ENCODE measurements at regions not wholly inside any gene's neighbourhood (a gene's known extent, or its start where the extent isn't known, plus 50 kb on each side); places are given as distances from the start of the nearest gene placed in this dataset.

DNA sequence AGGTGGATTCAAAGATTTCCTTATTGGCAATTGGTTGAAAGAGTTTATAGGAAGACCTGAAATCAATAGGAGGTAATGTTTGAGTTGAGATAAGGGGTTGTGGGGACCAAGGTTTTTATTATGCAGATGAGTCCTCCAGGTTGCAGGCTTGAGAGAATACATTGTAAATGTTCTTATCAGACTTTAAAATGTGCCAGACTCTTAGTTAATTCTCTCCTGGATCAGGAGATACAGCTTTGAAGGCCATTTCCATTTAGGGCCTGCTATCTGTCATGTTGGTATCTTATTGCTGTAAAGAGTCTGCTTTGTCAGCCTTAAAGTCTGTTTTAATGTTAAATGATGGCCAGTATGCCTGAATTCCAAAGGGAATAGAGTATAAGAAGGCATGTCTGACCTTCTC, 61.8 kb upstream of the CALCR start:
- FAIRE-seq: no peak

- FAIRE-seq: no peak
Measured at GRCh38 chr7:93632371-93632770, 57.8 kb upstream of the CALCR start.

DNA sequence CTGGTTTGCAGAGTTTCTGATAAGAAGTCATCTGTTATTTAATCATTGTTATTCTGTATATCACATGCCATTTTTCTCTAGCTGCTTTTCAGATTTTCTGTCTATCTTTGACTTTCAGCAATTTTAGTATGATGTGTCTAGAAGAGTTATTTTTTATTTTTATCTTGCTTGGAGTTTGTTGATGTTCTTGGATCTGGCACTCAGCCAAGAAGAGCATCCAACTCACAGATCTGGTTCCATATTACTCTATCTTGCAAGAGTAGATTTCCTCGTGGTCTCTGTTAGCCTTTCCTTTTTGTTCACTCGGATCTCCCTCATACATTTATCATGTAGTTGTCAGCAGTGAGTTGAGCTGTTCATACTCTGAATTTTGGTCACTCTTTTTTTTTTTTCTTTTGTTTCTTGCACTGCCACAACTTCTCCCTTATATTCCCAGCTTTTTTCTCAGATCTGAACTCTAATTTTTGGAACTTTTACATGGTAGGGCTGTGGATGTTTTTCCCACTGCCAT, 54.8 kb upstream of the CALCR start:
- FAIRE-seq: no peak

- no peak for FAIRE-seq
Measured at GRCh38 chr7:93626869-93627268, 52.3 kb upstream of the CALCR start.
